Medulla oblongata (tissue), 1 donor: ENCODE measurements at regions not wholly inside any gene's neighbourhood (a gene's known extent, or its start where the extent isn't known, plus 50 kb on each side); places are given as distances from the start of the nearest gene placed in this dataset.

Experiments
- DNase-seq: peaks from one replicate; pipeline ENCODE4 v3.0.0-alpha.2; 2015; ENCODE audit errors: extremely low spot score

GRCh38 chr5:1668141-1668721 lies 131.4 kb downstream of the MRPL36 start:
- DNase-seq: no peak

- DNase-seq: no peak
These were observed 131.9 kb downstream of the MRPL36 start for GRCh38 chr5:1667648-1668140.

GRCh38 chr5:1666812-1667588 lies 132.6 kb downstream of the MRPL36 start:
- peak; percentile 44 for DNase-seq

GRCh38 chr5:1666221-1666620 lies 133.4 kb downstream of the MRPL36 start:
- DNase-seq: no peak

- DNase-seq: no peak
These were observed 133.8 kb downstream of the MRPL36 start for GRCh38 chr5:1665803-1666202.

- no peak for DNase-seq
These were observed 134.4 kb downstream of the MRPL36 start for GRCh38 chr5:1665231-1665630.

- DNase-seq: no peak
These were observed 136.5 kb downstream of the MRPL36 start for GRCh38 chr5:1663186-1663585.

GRCh38 chr5:1662559-1663085 lies 137.0 kb downstream of the MRPL36 start:
- DNase-seq: no peak

GRCh38 chr5:1661831-1662558 lies 137.6 kb downstream of the MRPL36 start:
- no peak for DNase-seq

GRCh38 chr5:1661311-1661710 lies 137.6 kb upstream of the LPCAT1 start:
- DNase-seq: no peak

GRCh38 chr5:1660511-1660910 lies 136.8 kb upstream of the LPCAT1 start:
- DNase-seq: no peak

- DNase-seq: no peak
These were observed 136.2 kb upstream of the LPCAT1 start for GRCh38 chr5:1660001-1660400.

- no peak for DNase-seq
These were observed 135.6 kb upstream of the LPCAT1 start for GRCh38 chr5:1659100-1659981.

- DNase-seq: no peak
These were observed 134.9 kb upstream of the LPCAT1 start for GRCh38 chr5:1658665-1659064.

GRCh38 chr5:1657161-1657741 lies 133.5 kb upstream of the LPCAT1 start:
- DNase-seq: no peak

- DNase-seq: no peak
These were observed 132.7 kb upstream of the LPCAT1 start for GRCh38 chr5:1656271-1656975.

- no peak for DNase-seq
These were observed 131.9 kb upstream of the LPCAT1 start for GRCh38 chr5:1655496-1656270.

GRCh38 chr5:1654786-1655495 lies 131.2 kb upstream of the LPCAT1 start:
- DNase-seq: no peak
